SK-N-MC (cell line): ENCODE measurements at regions not wholly inside any gene's neighbourhood (a gene's known extent, or its start where the extent isn't known, plus 50 kb on each side); places are given as distances from the start of the nearest gene placed in this dataset.

Source experiments
- DNase-seq: peaks from one replicate; pipeline ENCODE4 v3.0.0-alpha.2; 2011; ENCODE audit warnings: low read depth, low spot score
- H3K27ac ChIP-seq: fragments of 200-600 bp; sonication (generic); 2 replicates; pipeline ENCODE4 v1.5.1; 2016; ENCODE audit warnings: mixed run types
- H3K36me3 ChIP-seq: fragments of 200-600 bp; sonication (generic); 2 replicates; pipeline ENCODE4 v1.6.1; 2017; ENCODE audit warnings: antibody characterized with exemption, low read length, mixed read lengths; ENCODE audit not compliant: insufficient read depth
- H3K4me3 ChIP-seq: fragments of 200-600 bp; sonication (generic); 2 replicates; pipeline ENCODE4 v1.5.1; 2016
- H3K9ac ChIP-seq: fragments of 200-600 bp; sonication (generic); 2 replicates; pipeline ENCODE4 v1.8.0; 2017; ENCODE audit warnings: mixed run types, mixed read lengths; ENCODE audit not compliant: insufficient read length
- H3K9me3 ChIP-seq: fragments of 200-600 bp; sonication (generic); 2 replicates; pipeline ENCODE4 v1.6.1; 2017; ENCODE audit warnings: low read depth, mild to moderate bottlenecking, antibody characterized with exemption, low read length, moderate library complexity, mixed read lengths
- EZH2 ChIP-seq: fragments of 200-600 bp; sonication (generic); IDR thresholded peaks from one replicate; pipeline ENCODE4 v1.6.1; 2017; ENCODE audit warnings: antibody characterized with exemption
- FOXP2 ChIP-seq: optimal IDR thresholded peaks from 2 replicates; pipeline ENCODE3; 2011; ENCODE audit warnings: mild to moderate bottlenecking, moderate library complexity; ENCODE audit not compliant: insufficient read depth; ENCODE audit errors: extremely low read length, control extremely low read depth
- POLR2AphosphoS5 ChIP-seq: IDR thresholded peaks from 2 replicates; pipeline ENCODE4 v1.6.1; 2012; ENCODE audit warnings: mild to moderate bottlenecking, low read depth, low read length, borderline replicate concordance

DNA sequence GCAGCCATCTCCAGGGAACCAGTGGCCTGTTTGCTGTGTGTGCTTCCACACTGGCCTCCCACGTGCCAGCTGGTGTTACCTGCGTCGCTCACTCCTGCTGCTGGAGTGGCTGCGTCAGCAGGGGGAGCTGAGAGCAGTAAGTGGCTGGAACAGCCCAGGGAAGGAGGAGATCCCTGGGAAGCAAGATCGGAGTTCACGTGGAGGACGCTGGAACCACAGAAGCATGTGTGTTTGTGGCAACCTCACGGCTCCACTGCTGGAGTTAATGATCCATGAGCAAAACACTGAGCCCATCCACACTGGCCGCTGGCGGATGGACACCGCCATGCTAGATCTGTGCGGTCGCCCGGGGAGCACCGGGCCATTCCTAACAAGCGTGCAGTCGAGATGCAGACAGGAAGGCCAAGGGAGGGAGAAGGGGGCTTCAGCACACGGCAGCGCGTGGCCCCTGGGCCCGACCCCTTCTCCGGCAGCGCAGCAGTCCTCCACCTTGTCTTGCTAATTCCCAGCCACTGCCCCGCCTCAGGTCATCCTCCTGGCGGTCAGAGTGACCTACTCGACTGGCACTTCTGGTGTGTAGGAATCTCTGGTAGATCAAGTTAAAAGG is 68.5 kb upstream of the EEPD1 start:
- no peaks in the 10 kb centered on the region for H3K36me3 ChIP-seq
- H3K9me3 ChIP-seq = no peaks in the 10 kb centered on the region
- H3K27ac ChIP-seq = no peak overlapping the region
- H3K4me3 ChIP-seq = no peak overlapping the region
- TF ChIP-seq POLR2AphosphoS5 (no peak), FOXP2 (no peak)
- H3K9ac ChIP-seq = no peak overlapping the region
- DNase-seq = no peak

DNA sequence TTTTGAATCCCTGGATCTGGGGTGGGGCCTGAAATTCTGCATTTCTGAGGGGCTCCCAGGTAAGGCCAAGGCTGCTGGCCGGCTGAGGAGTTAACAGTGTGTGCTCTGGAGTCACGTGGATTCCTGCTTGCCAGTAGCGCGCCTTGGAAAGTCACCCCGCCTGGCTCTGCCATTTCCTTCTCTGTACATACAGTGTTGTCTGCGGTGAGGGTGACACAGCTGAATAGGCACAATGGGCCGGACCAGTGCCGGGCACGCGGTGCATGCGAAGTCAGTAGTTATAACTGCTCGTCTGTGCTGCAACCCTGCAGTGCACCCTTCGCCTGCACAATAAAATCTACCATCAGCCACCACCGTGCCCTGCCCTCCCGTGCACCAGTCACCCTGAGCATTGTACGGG is 68.0 kb upstream of the EEPD1 start:
- Histone ChIP-seq H3K9ac (no peak overlapping the region), H3K4me3 (no peak overlapping the region), H3K27ac (no peak overlapping the region), H3K9me3 (no peaks in the 10 kb centered on the region), H3K36me3 (no peaks in the 10 kb centered on the region)
- no peak for DNase-seq
- TF ChIP-seq FOXP2 (no peak), POLR2AphosphoS5 (no peak), EZH2 (no peak)

DNA sequence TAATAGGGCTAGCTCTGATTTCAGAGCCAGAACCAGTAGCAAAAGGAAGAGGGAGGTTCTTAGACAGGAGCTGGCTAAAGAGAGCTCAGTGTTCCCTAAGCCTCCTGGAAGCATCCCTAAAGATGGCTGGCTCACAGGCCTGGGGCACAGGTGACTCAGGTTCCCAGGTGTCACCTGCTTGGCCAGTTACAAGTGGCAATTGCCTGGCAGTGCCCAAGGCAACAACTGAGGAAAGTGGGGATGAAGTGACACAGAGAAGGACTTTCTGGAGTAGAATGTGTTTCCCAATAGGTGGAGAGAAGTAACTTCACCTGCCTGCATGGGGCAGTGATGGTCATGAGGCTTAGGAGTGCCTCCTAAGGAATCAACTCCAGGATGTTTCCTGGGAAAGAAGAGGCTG is 66.5 kb upstream of the EEPD1 start:
- Histone ChIP-seq H3K9me3 (no peaks in the 10 kb centered on the region), H3K9ac (no peak overlapping the region), H3K36me3 (no peaks in the 10 kb centered on the region), H3K4me3 (no peak overlapping the region), H3K27ac (no peak overlapping the region)
- no peak for DNase-seq
- TF ChIP-seq FOXP2 (no peak), POLR2AphosphoS5 (no peak), EZH2 (no peak)

DNA sequence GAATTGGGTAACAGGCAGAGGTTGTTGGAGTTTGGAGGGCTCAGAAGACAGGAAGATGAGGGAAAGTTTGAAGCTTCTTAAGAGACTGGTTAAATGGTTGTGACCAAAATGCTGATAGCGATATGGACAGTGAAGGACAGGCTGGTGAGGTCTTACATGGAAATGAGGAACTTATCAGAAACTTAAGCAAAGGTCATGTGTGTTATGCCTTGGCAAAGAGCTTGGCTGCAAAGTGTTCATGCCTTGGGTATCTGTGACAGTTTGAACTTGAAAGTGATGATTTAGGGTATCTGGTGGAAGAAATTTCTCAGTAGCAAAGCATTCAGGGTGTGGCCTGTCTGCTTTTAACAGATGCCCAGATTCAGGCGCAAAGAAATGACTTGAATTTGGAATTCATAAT is 64.5 kb upstream of the EEPD1 start:
- H3K4me3 ChIP-seq = no peak overlapping the region
- no peak overlapping the region for H3K27ac ChIP-seq
- TF ChIP-seq POLR2AphosphoS5 (no peak), FOXP2 (no peak), EZH2 (no peak)
- H3K36me3 ChIP-seq = no peaks in the 10 kb centered on the region
- DNase-seq = no peak
- no peaks in the 10 kb centered on the region for H3K9me3 ChIP-seq
- H3K9ac ChIP-seq = no peak overlapping the region

DNA sequence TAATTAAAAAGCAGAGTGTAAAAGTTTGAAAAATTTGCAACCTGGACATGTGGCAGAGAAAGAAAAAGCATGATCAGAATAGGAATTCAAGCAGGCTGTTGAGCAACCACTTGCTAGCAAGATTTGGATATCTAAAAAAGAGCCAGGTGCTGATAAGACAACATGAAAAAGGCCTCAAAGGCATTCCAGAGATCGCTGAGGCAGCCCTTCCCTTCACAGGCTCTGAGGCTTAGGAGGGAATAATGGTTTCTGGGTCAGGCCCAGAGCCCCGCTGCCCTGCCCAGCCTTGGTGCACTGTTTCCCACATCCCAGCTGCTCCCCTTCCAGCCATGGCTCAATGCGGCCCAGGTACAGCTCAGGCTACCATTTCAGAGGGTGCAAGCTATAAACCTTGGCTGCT is 64.1 kb upstream of the EEPD1 start:
- Histone ChIP-seq H3K36me3 (no peaks in the 10 kb centered on the region), H3K4me3 (no peak overlapping the region), H3K27ac (no peak overlapping the region), H3K9ac (no peak overlapping the region), H3K9me3 (no peaks in the 10 kb centered on the region)
- no peak for DNase-seq
- TF ChIP-seq FOXP2 (no peak), POLR2AphosphoS5 (no peak), EZH2 (no peak)

DNA sequence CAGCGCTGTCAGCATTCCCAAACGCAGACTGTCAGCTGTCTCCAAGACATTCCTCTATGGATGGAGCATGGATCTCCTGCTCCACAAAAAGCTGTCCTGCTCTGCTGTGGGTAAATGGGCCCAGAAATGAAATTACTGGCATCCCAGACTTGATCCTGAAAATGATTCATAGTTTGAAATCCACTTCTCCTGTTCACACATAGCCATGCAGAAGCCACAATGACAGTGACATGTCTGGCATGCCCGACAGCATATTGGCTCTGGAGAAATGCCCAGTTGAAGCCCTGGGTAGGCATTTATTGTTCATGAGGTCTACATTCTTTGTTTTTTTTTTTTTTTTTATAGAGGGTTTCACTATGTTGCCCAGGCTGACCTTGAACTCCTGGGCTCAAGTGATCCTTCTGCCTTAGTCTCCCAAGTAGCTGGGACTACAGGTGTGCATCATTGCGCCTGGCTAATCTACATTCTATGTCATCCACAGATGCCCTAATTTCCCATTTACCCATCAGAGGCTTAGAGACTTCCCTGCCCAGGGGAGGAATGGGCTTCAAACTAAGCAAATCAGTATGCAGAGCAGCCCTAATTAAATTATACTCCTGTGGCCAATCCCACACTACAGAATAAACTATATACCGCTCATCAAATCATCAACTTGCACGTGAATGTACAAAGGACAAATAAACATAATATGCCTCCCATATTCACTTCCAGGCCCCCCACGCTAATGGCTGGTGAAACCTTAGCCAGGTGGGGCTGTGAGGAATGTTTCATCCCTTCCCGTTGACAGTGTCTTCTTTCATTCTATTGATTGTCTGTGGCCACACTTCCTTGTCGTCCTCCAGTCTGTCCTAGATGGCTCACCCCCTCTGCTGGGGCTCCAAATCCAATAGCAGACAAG is 61.8 kb upstream of the EEPD1 start:
- Histone ChIP-seq H3K9ac (no peak overlapping the region), H3K27ac (no peak overlapping the region), H3K36me3 (no peaks in the 10 kb centered on the region), H3K9me3 (no peaks in the 10 kb centered on the region), H3K4me3 (no peak overlapping the region)
- TF ChIP-seq FOXP2 (no peak), POLR2AphosphoS5 (no peak), EZH2 (no peak)
- no peak for DNase-seq

DNA sequence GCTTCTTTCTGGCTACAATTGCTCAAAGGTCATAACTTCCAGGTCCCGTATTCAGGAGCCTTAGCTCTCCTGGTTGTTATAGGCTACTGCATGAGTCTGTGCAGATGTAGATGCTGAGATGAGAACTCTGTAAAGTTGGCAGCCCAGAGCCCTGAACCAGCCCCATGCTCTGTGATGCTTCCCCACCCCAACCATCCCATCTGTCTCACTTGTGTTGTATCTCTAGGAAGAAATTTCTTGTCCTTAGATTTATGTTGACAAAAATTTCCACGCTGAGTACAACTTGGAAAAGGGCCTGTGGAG is 61.2 kb upstream of the EEPD1 start:
- H3K27ac ChIP-seq = no peak overlapping the region
- no peak for DNase-seq
- TF ChIP-seq FOXP2 = no peak
- no peak for TF ChIP-seq EZH2
- TF ChIP-seq POLR2AphosphoS5 = no peak
- no peaks in the 10 kb centered on the region for H3K9me3 ChIP-seq
- H3K36me3 ChIP-seq = no peaks in the 10 kb centered on the region
- no peak overlapping the region for H3K4me3 ChIP-seq
- no peak overlapping the region for H3K9ac ChIP-seq

DNA sequence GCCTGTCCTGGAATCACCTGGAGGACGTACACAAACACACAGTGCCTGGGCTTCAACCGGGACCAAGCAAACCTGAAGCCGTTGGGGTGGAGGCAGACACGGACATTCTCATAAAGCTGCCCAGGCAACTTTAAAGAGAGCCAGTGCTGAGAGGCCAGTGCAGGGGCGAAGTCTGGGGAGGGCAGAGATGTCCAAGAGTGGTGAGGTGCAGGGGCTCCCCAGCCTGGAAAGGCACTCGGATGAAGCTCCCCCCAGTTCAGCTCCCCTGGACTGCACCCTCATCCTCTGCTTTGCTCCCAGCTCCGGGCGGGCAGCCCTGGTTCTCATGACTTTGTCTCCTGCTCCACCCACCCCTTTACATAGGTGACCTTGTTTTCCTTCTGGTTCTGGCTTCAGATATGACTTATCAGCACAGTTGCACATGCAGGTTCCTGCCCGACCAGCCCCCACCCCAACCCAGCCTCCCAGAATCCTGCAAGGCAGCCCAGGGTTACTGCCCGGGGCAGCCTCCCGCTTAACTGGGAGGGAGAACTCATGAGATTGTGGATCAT is 60.8 kb upstream of the EEPD1 start:
- Histone ChIP-seq H3K4me3 (no peak overlapping the region), H3K9ac (no peak overlapping the region), H3K36me3 (no peaks in the 10 kb centered on the region), H3K9me3 (no peaks in the 10 kb centered on the region), H3K27ac (no peak overlapping the region)
- TF ChIP-seq POLR2AphosphoS5 (no peak), EZH2 (no peak), FOXP2 (no peak)
- no peak for DNase-seq
